Breast epithelium (tissue), 4 donors: ENCODE measurements at regions not wholly inside any gene's neighbourhood (a gene's known extent, or its start where the extent isn't known, plus 50 kb on each side); places are given as distances from the start of the nearest gene placed in this dataset.

ENCODE experiments used
- DNase-seq, 2 donors: peaks; one replicate each; pipeline ENCODE4 v3.0.0-alpha.2; 2019; ENCODE audit warnings: low spot score in 2 of 2
- H3K27ac ChIP-seq, 2 donors: fragments of 200-600 bp; sonication (generic) in 1 of 2; one replicate each; pipeline ENCODE4 v1.5.1; 2016 to 2019; ENCODE audit warnings: mild to moderate bottlenecking in 1 of 2
- H3K27me3 ChIP-seq, 2 donors: fragments of 200-600 bp; sonication (generic) in 1 of 2; one replicate each; pipeline versions ENCODE4 v1.5.1 to v1.6.0; 2017 to 2019; ENCODE audit warnings: control low read depth in 1 of 2, mild to moderate bottlenecking in 1 of 2
- H3K36me3 ChIP-seq: fragments of 200-600 bp; one replicate; pipeline ENCODE4 v1.5.1; 2019
- H3K4me1 ChIP-seq, 2 donors: fragments of 200-600 bp; sonication (generic); one replicate each; pipeline ENCODE4 v1.5.1; 2016 to 2019; ENCODE audit warnings: control low read depth in 1 of 2
- H3K4me3 ChIP-seq, 3 donors: fragments of 200-600 bp; sonication (generic); 1 replicate in 2 of 3; 2 replicates in 1 of 3; pipeline ENCODE4 v1.5.1; 2016 to 2019; ENCODE audit warnings: mild to moderate bottlenecking in 3 of 3, moderate library complexity in 2 of 3
- H3K9me3 ChIP-seq, 2 donors: fragments of 200-600 bp; sonication (generic) in 1 of 2; one replicate each; pipeline ENCODE4 v1.5.1; 2016 to 2019; ENCODE audit warnings: control low read depth in 1 of 2
- CTCF ChIP-seq, 3 donors: fragments of 450-650 bp; IDR thresholded peaks; one replicate each; pipeline ENCODE4 v1.5.1; 2016 to 2017; ENCODE audit warnings: antibody characterized with exemption in 3 of 3, mild to moderate bottlenecking in 3 of 3, moderate library complexity in 3 of 3
- POLR2A ChIP-seq: fragments of 450-650 bp; IDR thresholded peaks from one replicate; pipeline ENCODE4 v1.6.1; 2016; ENCODE audit warnings: antibody characterized with exemption, mild to moderate bottlenecking, moderate library complexity
- POLR2AphosphoS5 ChIP-seq, 3 donors: sonication (generic); formaldehyde crosslinking; IDR thresholded peaks; one replicate each; pipeline ENCODE4 v1.6.1; 2017; ENCODE audit warnings: antibody characterized with exemption in 3 of 3
- intact Hi-C: fragments of 100-400 bp; cut with DNase I; formaldehyde crosslinking; loops from one replicate; pipeline ENCODE4 v1.15.1; 2023; ENCODE audit warnings: low total_unique reads

DNA sequence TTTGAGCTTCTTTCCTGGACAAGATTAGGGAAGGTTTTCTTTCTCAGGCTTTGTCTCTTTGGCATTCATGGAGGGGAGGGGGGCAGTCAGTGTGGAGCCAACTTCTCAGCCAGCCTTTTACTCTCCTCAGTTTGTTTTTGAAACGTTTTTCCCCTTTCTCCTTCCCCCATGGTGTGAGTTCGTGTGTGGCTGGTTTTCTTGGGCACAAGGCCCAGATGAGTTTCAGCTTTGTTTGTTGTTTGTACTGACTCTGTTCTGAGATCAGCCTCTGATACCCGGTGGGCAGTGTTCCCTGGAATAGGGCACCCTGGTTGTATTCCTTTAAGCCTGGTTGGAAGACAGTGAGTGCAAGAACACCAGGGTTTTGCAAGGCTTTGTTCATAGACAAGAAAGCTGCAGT is 168.2 kb upstream of the RARB start:
- Histone ChIP-seq H3K36me3 (no peaks in the 10 kb centered on the region), H3K9me3 (no peaks in the 10 kb centered on the region), H3K4me3 (no peak overlapping the region), H3K4me1 (no peaks in the 10 kb centered on the region), H3K27me3 (no peaks in the 10 kb centered on the region), H3K27ac (no peak overlapping the region)
- DNase-seq: peak in 1 of 2 donors; percentile 66
- intact Hi-C loops: no loop called here
- TF ChIP-seq POLR2AphosphoS5 (IDR thresholded peaks at IDR 0.05) (no peak), POLR2A (no peak), CTCF (IDR thresholded peaks at IDR 0.05) (no peak)

DNA sequence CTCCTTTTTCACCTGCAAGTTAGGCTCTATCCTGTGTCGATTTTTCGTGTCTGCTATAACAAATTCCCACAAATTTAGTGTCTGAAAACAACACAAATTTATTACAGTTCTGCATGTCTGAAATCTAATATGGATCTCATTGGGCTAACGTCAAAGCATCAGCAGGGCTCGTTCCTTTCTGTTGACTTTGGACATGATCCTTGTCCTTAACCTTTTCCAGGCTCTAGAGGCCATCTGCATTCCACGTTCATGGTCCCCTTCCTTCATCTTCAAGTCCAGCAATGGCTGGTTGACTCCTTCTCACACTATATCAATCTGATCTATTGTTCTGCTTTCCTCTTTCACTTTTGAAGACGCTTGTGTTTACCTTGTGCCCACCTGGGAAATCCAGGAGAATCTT is 165.7 kb upstream of the RARB start:
- TF ChIP-seq POLR2A: no peak
- no peak for TF ChIP-seq CTCF (IDR thresholded peaks at IDR 0.05)
- no peak for TF ChIP-seq POLR2AphosphoS5 (IDR thresholded peaks at IDR 0.05)
- Histone ChIP-seq H3K27ac (no peak overlapping the region), H3K27me3 (no peaks in the 10 kb centered on the region), H3K4me3 (no peak overlapping the region), H3K36me3 (no peaks in the 10 kb centered on the region), H3K9me3 (no peaks in the 10 kb centered on the region), H3K4me1 (no peaks in the 10 kb centered on the region)
- intact Hi-C loops: no loop called here
- DNase-seq: no peak

GRCh38 chr3:25265284-25265683 is 162.8 kb upstream of the RARB start:
- Histone ChIP-seq H3K4me3 (no peak overlapping the region), H3K9me3 (no peaks in the 10 kb centered on the region), H3K27ac (no peak overlapping the region), H3K36me3 (no peaks in the 10 kb centered on the region), H3K4me1 (no peaks in the 10 kb centered on the region), H3K27me3 (no peaks in the 10 kb centered on the region)
- intact Hi-C loops: no loop called here
- TF ChIP-seq CTCF (IDR thresholded peaks at IDR 0.05): no peak
- no peak for TF ChIP-seq POLR2AphosphoS5 (IDR thresholded peaks at IDR 0.05)
- TF ChIP-seq POLR2A: no peak
- no peak for DNase-seq

DNA sequence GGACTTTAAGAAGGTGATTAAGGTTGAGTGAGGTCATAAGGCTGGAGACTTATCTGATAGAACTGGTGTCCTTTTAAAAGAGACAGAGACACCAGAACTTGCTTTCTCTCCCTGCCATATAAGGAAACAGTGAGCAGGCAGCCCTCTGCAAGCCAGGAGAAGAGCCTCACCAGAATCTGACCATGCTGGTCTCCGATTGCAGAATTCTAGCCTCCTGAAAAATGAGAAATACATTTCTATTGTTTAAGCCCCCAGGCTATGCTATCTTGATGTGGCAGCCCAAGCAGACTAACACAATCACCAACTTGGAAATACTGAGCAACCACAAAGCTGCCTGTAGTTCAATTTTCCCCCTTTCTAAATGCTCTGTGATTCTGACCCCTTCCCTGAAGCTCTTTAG is 161.4 kb upstream of the RARB start:
- Histone ChIP-seq H3K4me1 (no peaks in the 10 kb centered on the region), H3K27ac (no peak overlapping the region), H3K9me3 (no peaks in the 10 kb centered on the region), H3K27me3 (no peaks in the 10 kb centered on the region), H3K4me3 (no peak overlapping the region), H3K36me3 (no peaks in the 10 kb centered on the region)
- DNase-seq: no peak
- intact Hi-C loops: no loop called here
- no peak for TF ChIP-seq POLR2AphosphoS5 (IDR thresholded peaks at IDR 0.05)

GRCh38 chr3:25272090-25272489 is 156.0 kb upstream of the RARB start:
- no peaks in the 10 kb centered on the region for H3K4me1 ChIP-seq
- TF ChIP-seq POLR2A (no peak), POLR2AphosphoS5 (IDR thresholded peaks at IDR 0.05) (no peak), CTCF (IDR thresholded peaks at IDR 0.05) (no peak)
- no peaks in the 10 kb centered on the region for H3K36me3 ChIP-seq
- no peaks in the 10 kb centered on the region for H3K9me3 ChIP-seq
- no peak for DNase-seq
- no peak overlapping the region for H3K27ac ChIP-seq
- intact Hi-C loops: no loop called here
- no peak overlapping the region for H3K4me3 ChIP-seq
- no peaks in the 10 kb centered on the region for H3K27me3 ChIP-seq

GRCh38 chr3:25273582-25274171 is 154.4 kb upstream of the RARB start:
- no peak for DNase-seq
- Histone ChIP-seq H3K27me3 (no peaks in the 10 kb centered on the region), H3K4me1 (no peaks in the 10 kb centered on the region), H3K36me3 (no peaks in the 10 kb centered on the region), H3K9me3 (no peaks in the 10 kb centered on the region), H3K27ac (no peak overlapping the region), H3K4me3 (no peak overlapping the region)
- intact Hi-C loops: no loop called here
- TF ChIP-seq POLR2A: no peak
- no peak for TF ChIP-seq CTCF (IDR thresholded peaks at IDR 0.05)
- no peak for TF ChIP-seq POLR2AphosphoS5 (IDR thresholded peaks at IDR 0.05)
